HCT116 (cell line): ENCODE measurements at regions not wholly inside any gene's neighbourhood (a gene's known extent, or its start where the extent isn't known, plus 50 kb on each side); places are given as distances from the start of the nearest gene placed in this dataset.

Experiments used
- ATAC-seq: fragments of 200-7000 bp; cut with Tn5 transposase; 2 replicates; pipeline ENCODE4 v1.9.1; 2020; ENCODE audit warnings: mild to moderate bottlenecking, moderate library complexity
- BruUV-seq: library from RNA; stranded (reverse); fragments of 400-500 nt; replicated peaks from 2 replicates; lab custom pipeline; 2021; lab: Mats Ljungman, UMichigan
- CTCF ChIA-PET: fragments of 300-600 bp; sonication (Branson Sonifier 250); formaldehyde crosslinking; loops from one replicate; lab custom pipeline; 2021; ENCODE audit warnings: antibody characterized with exemption; lab: Charles Lee
- POLR2A ChIA-PET: fragments of 300-600, 350-600 bp; sonication (Branson Sonifier 250); formaldehyde crosslinking; loops from one replicate; lab custom pipeline; 2021; ENCODE audit warnings: antibody characterized with exemption; lab: Charles Lee
- RAD21 ChIA-PET, 2 experiments: fragments of 300-600 bp; sonication (Branson Sonifier 250); formaldehyde crosslinking; loops; one replicate each; lab custom pipeline; 2023; ENCODE audit warnings: low total read pairs in 2 of 2; ENCODE audit not compliant: uncharacterized antibody in 2 of 2, unreplicated experiment in 2 of 2, low non-redundant PET in 1 of 2; lab: Charles Lee
- DNase-seq: peaks from one replicate; pipeline ENCODE4 v3.0.0-alpha.2; 2010; ENCODE audit warnings: low read depth, low spot score
- H2AFZ ChIP-seq: fragments of 200-600 bp; shearing (Covaris generic), sonication (generic); 2 replicates; pipeline ENCODE4 v1.6.1; 2017; ENCODE audit warnings: low read depth, mixed run types, mixed read lengths, antibody characterized with exemption, low read length; ENCODE audit not compliant: poor library complexity, severe bottlenecking
- H3K27ac ChIP-seq: 2 replicates; pipeline ENCODE4 v1.5.1; 2012; ENCODE audit warnings: low read depth, low read length
- H3K27me3 ChIP-seq: fragments of 200-600 bp; sonication (generic); 2 replicates; pipeline ENCODE4 v1.6.1; 2016; ENCODE audit warnings: mixed run types, low read length, mixed read lengths; ENCODE audit not compliant: insufficient read depth
- H3K36me3 ChIP-seq, 2 experiments: fragments of 200-500 bp in 1 of 2; fragments of 200-600 bp in 1 of 2; sonication (Bioruptor generic) in 1 of 2; sonication (generic) in 1 of 2; 2 replicates each; pipeline versions ENCODE4 v1.5.1 to v1.6.1; 2014 to 2016; ENCODE audit warnings: low read length in 2 of 2, inconsistent platforms in 1 of 2, mixed read lengths in 1 of 2, mixed run types in 1 of 2; ENCODE audit not compliant: insufficient read depth in 2 of 2, control insufficient read depth in 1 of 2
- H3K4me1 ChIP-seq, 2 experiments: fragments of 200-600 bp in 1 of 2; sonication (generic) in 1 of 2; 2 replicates each; pipeline versions ENCODE4 v1.5.1 to v1.6.1; 2012 to 2017; ENCODE audit warnings: low read length in 2 of 2, inconsistent platforms in 1 of 2, mild to moderate bottlenecking in 1 of 2, mixed read lengths in 1 of 2, mixed run types in 1 of 2, moderate library complexity in 1 of 2; ENCODE audit not compliant: insufficient read depth in 2 of 2, control insufficient read depth in 1 of 2
- H3K4me2 ChIP-seq: fragments of 200-600 bp; sonication (generic); 2 replicates; pipeline ENCODE4 v1.6.1; 2017; ENCODE audit warnings: mixed run types, low read length, mixed read lengths
- H3K4me3 ChIP-seq, 2 experiments: fragments of 200-600 bp in 1 of 2; sonication (generic) in 1 of 2; replicated peaks in 1 of 2; 2 replicates each; pipeline ENCODE4 v1.5.1; 2011 to 2016; ENCODE audit warnings: low read length in 2 of 2, control low read depth in 1 of 2, low read depth in 1 of 2, mild to moderate bottlenecking in 1 of 2, mixed read lengths in 1 of 2, mixed run types in 1 of 2
- H3K79me2 ChIP-seq: fragments of 200-600 bp; sonication (generic); 2 replicates; pipeline ENCODE4 v1.6.1; 2017; ENCODE audit warnings: mild to moderate bottlenecking, mixed run types, low read length, moderate library complexity, mixed read lengths; ENCODE audit not compliant: insufficient read depth
- H3K9ac ChIP-seq: fragments of 200-600 bp; sonication (generic); 2 replicates; pipeline ENCODE4 v1.6.1; 2016; ENCODE audit warnings: low read length, mixed read lengths
- H3K9me2 ChIP-seq: fragments of 200-600 bp; sonication (generic), shearing (Covaris generic); 2 replicates; pipeline ENCODE4 v1.6.1; 2017; ENCODE audit warnings: mixed run types, mild to moderate bottlenecking, moderate library complexity; ENCODE audit not compliant: insufficient read depth
- H3K9me3 ChIP-seq, 2 experiments: fragments of 200-500 bp in 1 of 2; fragments of 200-600 bp in 1 of 2; sonication (Bioruptor generic) in 1 of 2; sonication (generic) in 1 of 2; 2 replicates each; pipeline ENCODE4 v1.6.1; 2014 to 2017; ENCODE audit warnings: low read length in 2 of 2, mixed read lengths in 2 of 2, inconsistent platforms in 1 of 2, low read depth in 1 of 2, mild to moderate bottlenecking in 1 of 2, mixed run types in 1 of 2, moderate library complexity in 1 of 2; ENCODE audit not compliant: control insufficient read depth in 1 of 2, insufficient read depth in 1 of 2
- H4K20me1 ChIP-seq: fragments of 200-600 bp; sonication (generic), shearing (Covaris generic); 2 replicates; pipeline ENCODE4 v1.6.1; 2017; ENCODE audit warnings: mixed run types, mild to moderate bottlenecking, moderate library complexity; ENCODE audit not compliant: insufficient read depth
- CBX3 ChIP-seq: IDR thresholded peaks from 2 replicates; pipeline ENCODE4 v1.6.1; 2012; ENCODE audit warnings: low read depth
- CEBPB ChIP-seq: IDR thresholded peaks from 2 replicates; pipeline ENCODE4 v1.6.1; 2012; ENCODE audit warnings: low read depth
- CTCF ChIP-seq, 3 experiments: fragments of 200-600 bp in 1 of 3; sonication (generic) in 1 of 3; IDR thresholded peaks in 2 of 3; conservative IDR thresholded peaks in 1 of 3; 2 replicates each; pipeline ENCODE4 v1.5.1; 2012 to 2017; ENCODE audit warnings: low read depth in 2 of 3, low read length in 2 of 3, antibody characterized with exemption in 1 of 3, borderline replicate concordance in 1 of 3, control low read depth in 1 of 3, mild to moderate bottlenecking in 1 of 3, mixed read lengths in 1 of 3, mixed run types in 1 of 3, moderate library complexity in 1 of 3; ENCODE audit not compliant: insufficient read depth in 1 of 3
- EGR1 ChIP-seq: IDR thresholded peaks from 2 replicates; pipeline ENCODE4 v1.6.1; 2012; ENCODE audit warnings: low read depth
- ELF1 ChIP-seq: IDR thresholded peaks from 2 replicates; pipeline ENCODE4 v1.6.1; 2012; ENCODE audit warnings: low read depth, borderline replicate concordance
- EZH2phosphoT487 ChIP-seq: fragments of 200-600 bp; IDR thresholded peaks from 2 replicates; pipeline ENCODE4 v1.6.1; 2018; ENCODE audit warnings: antibody characterized with exemption, borderline replicate concordance
- FOSL1 ChIP-seq: IDR thresholded peaks from 2 replicates; pipeline ENCODE4 v1.6.1; 2012; ENCODE audit warnings: low read depth
- JUND ChIP-seq: IDR thresholded peaks from 2 replicates; pipeline ENCODE4 v1.6.1; 2012
- POLR2A ChIP-seq: IDR thresholded peaks from 2 replicates; pipeline ENCODE4 v1.7.0; 2011; ENCODE audit warnings: borderline replicate concordance; ENCODE audit not compliant: insufficient read depth, insufficient read length; ENCODE audit errors: extremely low read depth
- POLR2AphosphoS5 ChIP-seq: IDR thresholded peaks from 2 replicates; pipeline ENCODE4 v1.6.1; 2011; ENCODE audit warnings: mild to moderate bottlenecking, low read depth, low read length, moderate library complexity
- SIN3A ChIP-seq: IDR thresholded peaks from 2 replicates; pipeline ENCODE4 v1.6.1; 2012; ENCODE audit warnings: low read depth
- TCF7L2 ChIP-seq: IDR thresholded peaks from 2 replicates; pipeline ENCODE4 v1.7.0; 2011; ENCODE audit warnings: borderline replicate concordance, inconsistent platforms; ENCODE audit not compliant: insufficient read depth, insufficient read length; ENCODE audit errors: extremely low read depth
- YY1 ChIP-seq: IDR thresholded peaks from 2 replicates; pipeline ENCODE4 v1.6.1; 2011; ENCODE audit warnings: low read length, low read depth, moderate library complexity, mild to moderate bottlenecking; ENCODE audit not compliant: insufficient replicate concordance; ENCODE audit errors: extremely low read depth
- ZNF274 ChIP-seq: fragments of 200-500 bp; sonication (Bioruptor generic); IDR thresholded peaks from 2 replicates; pipeline ENCODE4 v1.6.1; 2014; ENCODE audit warnings: mild to moderate bottlenecking, low read depth, low read length, inconsistent platforms
- intact Hi-C: fragments of 100-400 bp; cut with micrococcal nuclease; formaldehyde crosslinking; loops from 2 replicates; pipeline ENCODE4 v1.10.0; 2022
- TF ChIP-seq, protein P1 (sequence below): IDR thresholded peaks from 2 replicates; pipeline ENCODE4 v1.6.1; 2012; ENCODE audit warnings: low read depth

- Histone ChIP-seq H3K9me2 (no peaks in the 10 kb centered on the region), H3K4me1 (no peaks in the 10 kb centered on the region), H3K4me2 (no peak overlapping the region), H3K9me3 (no peaks in the 10 kb centered on the region; a peak in 1 of 4 replicates), H3K36me3 (no peaks in the 10 kb centered on the region), H3K9ac (no peak overlapping the region), H4K20me1 (no peaks in the 10 kb centered on the region), H2AFZ (no peak overlapping the region), H3K27me3 (peaks cover 14% of the 10 kb centered on the region; the same call in 1 of the 2 replicates), H3K79me2 (no peaks in the 10 kb centered on the region), H3K27ac (no peak overlapping the region), H3K4me3 (no peak overlapping the region)
- ChIA-PET POLR2A (no interaction called here), CTCF (no interaction called here), RAD21 (no interaction called here)
- intact Hi-C loops = no loop called here
- BruUV-seq = no TSS peak
- TF ChIP-seq EZH2phosphoT487 = no peak
- no peak for TF ChIP-seq POLR2A
- TF ChIP-seq, protein P1, sequence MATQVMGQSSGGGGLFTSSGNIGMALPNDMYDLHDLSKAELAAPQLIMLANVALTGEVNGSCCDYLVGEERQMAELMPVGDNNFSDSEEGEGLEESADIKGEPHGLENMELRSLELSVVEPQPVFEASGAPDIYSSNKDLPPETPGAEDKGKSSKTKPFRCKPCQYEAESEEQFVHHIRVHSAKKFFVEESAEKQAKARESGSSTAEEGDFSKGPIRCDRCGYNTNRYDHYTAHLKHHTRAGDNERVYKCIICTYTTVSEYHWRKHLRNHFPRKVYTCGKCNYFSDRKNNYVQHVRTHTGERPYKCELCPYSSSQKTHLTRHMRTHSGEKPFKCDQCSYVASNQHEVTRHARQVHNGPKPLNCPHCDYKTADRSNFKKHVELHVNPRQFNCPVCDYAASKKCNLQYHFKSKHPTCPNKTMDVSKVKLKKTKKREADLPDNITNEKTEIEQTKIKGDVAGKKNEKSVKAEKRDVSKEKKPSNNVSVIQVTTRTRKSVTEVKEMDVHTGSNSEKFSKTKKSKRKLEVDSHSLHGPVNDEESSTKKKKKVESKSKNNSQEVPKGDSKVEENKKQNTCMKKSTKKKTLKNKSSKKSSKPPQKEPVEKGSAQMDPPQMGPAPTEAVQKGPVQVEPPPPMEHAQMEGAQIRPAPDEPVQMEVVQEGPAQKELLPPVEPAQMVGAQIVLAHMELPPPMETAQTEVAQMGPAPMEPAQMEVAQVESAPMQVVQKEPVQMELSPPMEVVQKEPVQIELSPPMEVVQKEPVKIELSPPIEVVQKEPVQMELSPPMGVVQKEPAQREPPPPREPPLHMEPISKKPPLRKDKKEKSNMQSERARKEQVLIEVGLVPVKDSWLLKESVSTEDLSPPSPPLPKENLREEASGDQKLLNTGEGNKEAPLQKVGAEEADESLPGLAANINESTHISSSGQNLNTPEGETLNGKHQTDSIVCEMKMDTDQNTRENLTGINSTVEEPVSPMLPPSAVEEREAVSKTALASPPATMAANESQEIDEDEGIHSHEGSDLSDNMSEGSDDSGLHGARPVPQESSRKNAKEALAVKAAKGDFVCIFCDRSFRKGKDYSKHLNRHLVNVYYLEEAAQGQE = no peak
- TF ChIP-seq TCF7L2 = no peak
- DNase-seq = no peak
- no peak for ATAC-seq
Measured at GRCh38 chr6:122913558-122913957, 82.5 kb upstream of the CLVS2 start.

DNA sequence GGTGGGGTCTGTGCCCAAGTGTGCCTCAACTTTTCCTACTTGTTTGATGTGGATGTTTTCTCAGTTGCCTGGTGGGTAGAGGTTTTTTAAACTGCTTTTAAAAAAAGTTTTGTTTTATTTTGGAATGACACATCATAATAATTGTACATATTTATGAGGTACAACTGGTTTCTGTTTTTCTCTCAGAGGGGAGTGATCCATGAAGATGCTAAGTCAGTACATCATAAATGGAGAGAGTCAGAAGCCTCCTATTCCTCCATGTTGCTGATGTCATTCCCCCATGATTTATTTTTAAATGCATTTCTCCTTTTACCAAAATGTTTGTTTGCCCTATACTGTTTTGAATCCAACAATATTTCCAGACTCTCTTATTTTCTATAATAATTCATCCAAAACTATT is 77.3 kb upstream of the CLVS2 start:
- Histone ChIP-seq H3K27ac (no peak overlapping the region), H3K4me3 (no peak overlapping the region), H3K9me3 (no peaks in the 10 kb centered on the region; a peak in 1 of 4 replicates), H2AFZ (no peak overlapping the region), H3K9me2 (no peaks in the 10 kb centered on the region), H4K20me1 (no peaks in the 10 kb centered on the region), H3K27me3 (peaks cover 26% of the 10 kb centered on the region; the same call in 1 of the 2 replicates), H3K4me2 (no peak overlapping the region), H3K4me1 (no peaks in the 10 kb centered on the region), H3K9ac (no peak overlapping the region), H3K36me3 (no peaks in the 10 kb centered on the region), H3K79me2 (no peaks in the 10 kb centered on the region)
- ATAC-seq (no peak), DNase-seq (no peak)
- intact Hi-C loops = no loop called here
- POLR2A ChIA-PET = no interaction called here
- RAD21 ChIA-PET = no interaction called here
- CTCF ChIA-PET = no interaction called here
- no TSS peak for BruUV-seq
- TF ChIP-seq TCF7L2 (no peak), JUND (no peak), FOSL1 (no peak), CBX3 (no peak), ELF1 (no peak), YY1 (no peak), CEBPB (no peak), SIN3A (no peak), EZH2phosphoT487 (no peak), EGR1 (no peak), CTCF (IDR thresholded peaks at IDR 0.05 in 2 of 3, conservative IDR thresholded peaks at IDR 0.05 in 1 of 3; ENCODE audit: borderline replicate concordance in 1 of 3, insufficient read depth in 1 of 3, low read depth in 2 of 3, low read length in 2 of 3) (no peak), POLR2AphosphoS5 (no peak), ZNF274 (no peak)
